HCT116 (cell line): ENCODE measurements at regions not wholly inside any gene's neighbourhood (a gene's known extent, or its start where the extent isn't known, plus 50 kb on each side); places are given as distances from the start of the nearest gene placed in this dataset.
A peak's percentile ranks its signal among the peaks of the same experiment; 100 is the strongest.

Experiments
- ATAC-seq: fragments of 200-7000 bp; cut with Tn5 transposase; 2 replicates; pipeline ENCODE4 v1.9.1; 2020; ENCODE audit warnings: mild to moderate bottlenecking, moderate library complexity
- BruUV-seq: library from RNA; stranded (reverse); fragments of 400-500 nt; replicated peaks from 2 replicates; lab custom pipeline; 2021; lab: Mats Ljungman, UMichigan
- CTCF ChIA-PET: fragments of 300-600 bp; sonication (Branson Sonifier 250); formaldehyde crosslinking; loops from one replicate; lab custom pipeline; 2021; ENCODE audit warnings: antibody characterized with exemption; lab: Charles Lee
- POLR2A ChIA-PET: fragments of 300-600, 350-600 bp; sonication (Branson Sonifier 250); formaldehyde crosslinking; loops from one replicate; lab custom pipeline; 2021; ENCODE audit warnings: antibody characterized with exemption; lab: Charles Lee
- RAD21 ChIA-PET, 2 experiments: fragments of 300-600 bp; sonication (Branson Sonifier 250); formaldehyde crosslinking; loops; one replicate each; lab custom pipeline; 2023; ENCODE audit warnings: low total read pairs in 2 of 2; ENCODE audit not compliant: uncharacterized antibody in 2 of 2, unreplicated experiment in 2 of 2, low non-redundant PET in 1 of 2; lab: Charles Lee
- DNase-seq: peaks from one replicate; pipeline ENCODE4 v3.0.0-alpha.2; 2010; ENCODE audit warnings: low read depth, low spot score
- H2AFZ ChIP-seq: fragments of 200-600 bp; shearing (Covaris generic), sonication (generic); 2 replicates; pipeline ENCODE4 v1.6.1; 2017; ENCODE audit warnings: low read depth, mixed run types, mixed read lengths, antibody characterized with exemption, low read length; ENCODE audit not compliant: poor library complexity, severe bottlenecking
- H3K27ac ChIP-seq: 2 replicates; pipeline ENCODE4 v1.5.1; 2012; ENCODE audit warnings: low read depth, low read length
- H3K27me3 ChIP-seq: fragments of 200-600 bp; sonication (generic); 2 replicates; pipeline ENCODE4 v1.6.1; 2016; ENCODE audit warnings: mixed run types, low read length, mixed read lengths; ENCODE audit not compliant: insufficient read depth
- H3K36me3 ChIP-seq, 2 experiments: fragments of 200-500 bp in 1 of 2; fragments of 200-600 bp in 1 of 2; sonication (Bioruptor generic) in 1 of 2; sonication (generic) in 1 of 2; 2 replicates each; pipeline versions ENCODE4 v1.5.1 to v1.6.1; 2014 to 2016; ENCODE audit warnings: low read length in 2 of 2, inconsistent platforms in 1 of 2, mixed read lengths in 1 of 2, mixed run types in 1 of 2; ENCODE audit not compliant: insufficient read depth in 2 of 2, control insufficient read depth in 1 of 2
- H3K4me1 ChIP-seq, 2 experiments: fragments of 200-600 bp in 1 of 2; sonication (generic) in 1 of 2; 2 replicates each; pipeline versions ENCODE4 v1.5.1 to v1.6.1; 2012 to 2017; ENCODE audit warnings: low read length in 2 of 2, inconsistent platforms in 1 of 2, mild to moderate bottlenecking in 1 of 2, mixed read lengths in 1 of 2, mixed run types in 1 of 2, moderate library complexity in 1 of 2; ENCODE audit not compliant: insufficient read depth in 2 of 2, control insufficient read depth in 1 of 2
- H3K4me2 ChIP-seq: fragments of 200-600 bp; sonication (generic); 2 replicates; pipeline ENCODE4 v1.6.1; 2017; ENCODE audit warnings: mixed run types, low read length, mixed read lengths
- H3K4me3 ChIP-seq, 2 experiments: fragments of 200-600 bp in 1 of 2; sonication (generic) in 1 of 2; replicated peaks in 1 of 2; 2 replicates each; pipeline ENCODE4 v1.5.1; 2011 to 2016; ENCODE audit warnings: low read length in 2 of 2, control low read depth in 1 of 2, low read depth in 1 of 2, mild to moderate bottlenecking in 1 of 2, mixed read lengths in 1 of 2, mixed run types in 1 of 2
- H3K79me2 ChIP-seq: fragments of 200-600 bp; sonication (generic); 2 replicates; pipeline ENCODE4 v1.6.1; 2017; ENCODE audit warnings: mild to moderate bottlenecking, mixed run types, low read length, moderate library complexity, mixed read lengths; ENCODE audit not compliant: insufficient read depth
- H3K9ac ChIP-seq: fragments of 200-600 bp; sonication (generic); 2 replicates; pipeline ENCODE4 v1.6.1; 2016; ENCODE audit warnings: low read length, mixed read lengths
- H3K9me2 ChIP-seq: fragments of 200-600 bp; sonication (generic), shearing (Covaris generic); 2 replicates; pipeline ENCODE4 v1.6.1; 2017; ENCODE audit warnings: mixed run types, mild to moderate bottlenecking, moderate library complexity; ENCODE audit not compliant: insufficient read depth
- H3K9me3 ChIP-seq, 2 experiments: fragments of 200-500 bp in 1 of 2; fragments of 200-600 bp in 1 of 2; sonication (Bioruptor generic) in 1 of 2; sonication (generic) in 1 of 2; 2 replicates each; pipeline ENCODE4 v1.6.1; 2014 to 2017; ENCODE audit warnings: low read length in 2 of 2, mixed read lengths in 2 of 2, inconsistent platforms in 1 of 2, low read depth in 1 of 2, mild to moderate bottlenecking in 1 of 2, mixed run types in 1 of 2, moderate library complexity in 1 of 2; ENCODE audit not compliant: control insufficient read depth in 1 of 2, insufficient read depth in 1 of 2
- H4K20me1 ChIP-seq: fragments of 200-600 bp; sonication (generic), shearing (Covaris generic); 2 replicates; pipeline ENCODE4 v1.6.1; 2017; ENCODE audit warnings: mixed run types, mild to moderate bottlenecking, moderate library complexity; ENCODE audit not compliant: insufficient read depth
- CBX3 ChIP-seq: IDR thresholded peaks from 2 replicates; pipeline ENCODE4 v1.6.1; 2012; ENCODE audit warnings: low read depth
- CEBPB ChIP-seq: IDR thresholded peaks from 2 replicates; pipeline ENCODE4 v1.6.1; 2012; ENCODE audit warnings: low read depth
- EGR1 ChIP-seq: IDR thresholded peaks from 2 replicates; pipeline ENCODE4 v1.6.1; 2012; ENCODE audit warnings: low read depth
- ELF1 ChIP-seq: IDR thresholded peaks from 2 replicates; pipeline ENCODE4 v1.6.1; 2012; ENCODE audit warnings: low read depth, borderline replicate concordance
- EZH2 ChIP-seq: fragments of 200-600 bp; sonication (generic); IDR thresholded peaks from 2 replicates; pipeline ENCODE4 v1.6.1; 2017; ENCODE audit warnings: antibody characterized with exemption, mixed run types
- EZH2phosphoT487 ChIP-seq: fragments of 200-600 bp; IDR thresholded peaks from 2 replicates; pipeline ENCODE4 v1.6.1; 2018; ENCODE audit warnings: antibody characterized with exemption, borderline replicate concordance
- JUND ChIP-seq: IDR thresholded peaks from 2 replicates; pipeline ENCODE4 v1.6.1; 2012
- POLR2A ChIP-seq: IDR thresholded peaks from 2 replicates; pipeline ENCODE4 v1.7.0; 2011; ENCODE audit warnings: borderline replicate concordance; ENCODE audit not compliant: insufficient read depth, insufficient read length; ENCODE audit errors: extremely low read depth
- POLR2AphosphoS5 ChIP-seq: IDR thresholded peaks from 2 replicates; pipeline ENCODE4 v1.6.1; 2011; ENCODE audit warnings: mild to moderate bottlenecking, low read depth, low read length, moderate library complexity
- RAD21 ChIP-seq: IDR thresholded peaks from 2 replicates; pipeline ENCODE4 v1.6.1; 2012; ENCODE audit warnings: low read depth, mild to moderate bottlenecking
- SIN3A ChIP-seq: IDR thresholded peaks from 2 replicates; pipeline ENCODE4 v1.6.1; 2012; ENCODE audit warnings: low read depth
- SRF ChIP-seq: IDR thresholded peaks from 2 replicates; pipeline ENCODE4 v1.6.1; 2012; ENCODE audit warnings: low read depth
- YY1 ChIP-seq: IDR thresholded peaks from 2 replicates; pipeline ENCODE4 v1.6.1; 2011; ENCODE audit warnings: low read length, low read depth, moderate library complexity, mild to moderate bottlenecking; ENCODE audit not compliant: insufficient replicate concordance; ENCODE audit errors: extremely low read depth
- ZFX ChIP-seq: fragments of 450-650 bp; IDR thresholded peaks from 2 replicates; pipeline ENCODE4 v1.6.1; 2017
- ZNF274 ChIP-seq: fragments of 200-500 bp; sonication (Bioruptor generic); IDR thresholded peaks from 2 replicates; pipeline ENCODE4 v1.6.1; 2014; ENCODE audit warnings: mild to moderate bottlenecking, low read depth, low read length, inconsistent platforms
- intact Hi-C: fragments of 100-400 bp; cut with micrococcal nuclease; formaldehyde crosslinking; loops from 2 replicates; pipeline ENCODE4 v1.10.0; 2022
- TF ChIP-seq, protein P1 (sequence below): IDR thresholded peaks from 2 replicates; pipeline ENCODE4 v1.6.1; 2011; ENCODE audit warnings: mild to moderate bottlenecking, low read length, moderate library complexity; ENCODE audit not compliant: insufficient replicate concordance; ENCODE audit errors: extremely low read depth
- TF ChIP-seq, protein P2 (sequence below), 3 experiments: fragments of 200-600 bp in 1 of 3; sonication (generic) in 1 of 3; IDR thresholded peaks in 2 of 3; conservative IDR thresholded peaks in 1 of 3; 2 replicates each; pipeline ENCODE4 v1.5.1; 2012 to 2017; ENCODE audit warnings: low read depth in 2 of 3, low read length in 2 of 3, antibody characterized with exemption in 1 of 3, borderline replicate concordance in 1 of 3, control low read depth in 1 of 3, mild to moderate bottlenecking in 1 of 3, mixed read lengths in 1 of 3, mixed run types in 1 of 3, moderate library complexity in 1 of 3; ENCODE audit not compliant: insufficient read depth in 1 of 3
- TF ChIP-seq, protein P3 (sequence below): IDR thresholded peaks from 2 replicates; pipeline ENCODE4 v1.6.1; 2012
- TF ChIP-seq, protein P4 (sequence below): IDR thresholded peaks from 2 replicates; pipeline ENCODE4 v1.6.1; 2012
- TF ChIP-seq, protein P5 (sequence below): IDR thresholded peaks from 2 replicates; pipeline ENCODE4 v1.6.1; 2012; ENCODE audit warnings: low read depth

DNA sequence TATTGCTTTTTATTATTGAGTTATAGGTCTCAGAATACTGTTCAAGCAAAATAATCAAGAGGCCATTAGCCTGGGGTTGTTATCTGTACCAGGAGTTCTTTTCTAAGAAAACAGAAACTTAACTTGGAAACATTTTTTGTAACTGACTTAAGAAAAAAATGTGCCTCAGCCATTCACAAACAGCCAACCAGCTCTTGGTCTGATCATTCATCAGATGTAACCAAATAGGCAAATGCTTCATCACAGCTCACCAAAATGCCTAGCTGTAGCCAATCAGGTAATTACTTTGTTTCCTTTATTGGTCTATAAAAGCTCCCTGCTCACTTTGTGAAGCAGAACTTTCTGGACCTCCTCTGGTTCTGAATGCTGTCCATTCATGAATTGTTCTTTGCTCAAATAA lies 387.7 kb downstream of the FAT4 start:
- intact Hi-C loops, result no loop called here
- ChIA-PET CTCF (no interaction called here), POLR2A (no interaction called here), RAD21 (no interaction called here)
- H3K27me3 ChIP-seq, result no peaks in the 10 kb centered on the region
- H3K79me2 ChIP-seq, result no peaks in the 10 kb centered on the region
- DNase-seq (no peak), ATAC-seq (no peak)
- H3K4me3 ChIP-seq, result no peak overlapping the region
- no peak for TF ChIP-seq SIN3A
- TF ChIP-seq, protein P1, sequence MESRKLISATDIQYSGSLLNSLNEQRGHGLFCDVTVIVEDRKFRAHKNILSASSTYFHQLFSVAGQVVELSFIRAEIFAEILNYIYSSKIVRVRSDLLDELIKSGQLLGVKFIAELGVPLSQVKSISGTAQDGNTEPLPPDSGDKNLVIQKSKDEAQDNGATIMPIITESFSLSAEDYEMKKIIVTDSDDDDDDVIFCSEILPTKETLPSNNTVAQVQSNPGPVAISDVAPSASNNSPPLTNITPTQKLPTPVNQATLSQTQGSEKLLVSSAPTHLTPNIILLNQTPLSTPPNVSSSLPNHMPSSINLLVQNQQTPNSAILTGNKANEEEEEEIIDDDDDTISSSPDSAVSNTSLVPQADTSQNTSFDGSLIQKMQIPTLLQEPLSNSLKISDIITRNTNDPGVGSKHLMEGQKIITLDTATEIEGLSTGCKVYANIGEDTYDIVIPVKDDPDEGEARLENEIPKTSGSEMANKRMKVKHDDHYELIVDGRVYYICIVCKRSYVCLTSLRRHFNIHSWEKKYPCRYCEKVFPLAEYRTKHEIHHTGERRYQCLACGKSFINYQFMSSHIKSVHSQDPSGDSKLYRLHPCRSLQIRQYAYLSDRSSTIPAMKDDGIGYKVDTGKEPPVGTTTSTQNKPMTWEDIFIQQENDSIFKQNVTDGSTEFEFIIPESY, result no peak
- no peak for TF ChIP-seq ELF1
- TF ChIP-seq EZH2, result no peak
- no peak for TF ChIP-seq EZH2phosphoT487
- TF ChIP-seq, protein P2, sequence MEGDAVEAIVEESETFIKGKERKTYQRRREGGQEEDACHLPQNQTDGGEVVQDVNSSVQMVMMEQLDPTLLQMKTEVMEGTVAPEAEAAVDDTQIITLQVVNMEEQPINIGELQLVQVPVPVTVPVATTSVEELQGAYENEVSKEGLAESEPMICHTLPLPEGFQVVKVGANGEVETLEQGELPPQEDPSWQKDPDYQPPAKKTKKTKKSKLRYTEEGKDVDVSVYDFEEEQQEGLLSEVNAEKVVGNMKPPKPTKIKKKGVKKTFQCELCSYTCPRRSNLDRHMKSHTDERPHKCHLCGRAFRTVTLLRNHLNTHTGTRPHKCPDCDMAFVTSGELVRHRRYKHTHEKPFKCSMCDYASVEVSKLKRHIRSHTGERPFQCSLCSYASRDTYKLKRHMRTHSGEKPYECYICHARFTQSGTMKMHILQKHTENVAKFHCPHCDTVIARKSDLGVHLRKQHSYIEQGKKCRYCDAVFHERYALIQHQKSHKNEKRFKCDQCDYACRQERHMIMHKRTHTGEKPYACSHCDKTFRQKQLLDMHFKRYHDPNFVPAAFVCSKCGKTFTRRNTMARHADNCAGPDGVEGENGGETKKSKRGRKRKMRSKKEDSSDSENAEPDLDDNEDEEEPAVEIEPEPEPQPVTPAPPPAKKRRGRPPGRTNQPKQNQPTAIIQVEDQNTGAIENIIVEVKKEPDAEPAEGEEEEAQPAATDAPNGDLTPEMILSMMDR (IDR thresholded peaks at IDR 0.05 in 2 of 3, conservative IDR thresholded peaks at IDR 0.05 in 1 of 3; ENCODE audit: borderline replicate concordance in 1 of 3, insufficient read depth in 1 of 3, low read depth in 2 of 3, low read length in 2 of 3), result no peak
- TF ChIP-seq, protein P3, sequence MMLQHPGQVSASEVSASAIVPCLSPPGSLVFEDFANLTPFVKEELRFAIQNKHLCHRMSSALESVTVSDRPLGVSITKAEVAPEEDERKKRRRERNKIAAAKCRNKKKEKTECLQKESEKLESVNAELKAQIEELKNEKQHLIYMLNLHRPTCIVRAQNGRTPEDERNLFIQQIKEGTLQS, result no peak
- no peak for TF ChIP-seq CEBPB
- TF ChIP-seq RAD21, result no peak
- TF ChIP-seq CBX3, result no peak
- no peak for TF ChIP-seq POLR2AphosphoS5
- no peak for TF ChIP-seq EGR1
- TF ChIP-seq ZNF274, result no peak
- no peak for TF ChIP-seq POLR2A
- TF ChIP-seq, protein P4, sequence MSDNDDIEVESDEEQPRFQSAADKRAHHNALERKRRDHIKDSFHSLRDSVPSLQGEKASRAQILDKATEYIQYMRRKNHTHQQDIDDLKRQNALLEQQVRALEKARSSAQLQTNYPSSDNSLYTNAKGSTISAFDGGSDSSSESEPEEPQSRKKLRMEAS, result no peak
- TF ChIP-seq, protein P5, sequence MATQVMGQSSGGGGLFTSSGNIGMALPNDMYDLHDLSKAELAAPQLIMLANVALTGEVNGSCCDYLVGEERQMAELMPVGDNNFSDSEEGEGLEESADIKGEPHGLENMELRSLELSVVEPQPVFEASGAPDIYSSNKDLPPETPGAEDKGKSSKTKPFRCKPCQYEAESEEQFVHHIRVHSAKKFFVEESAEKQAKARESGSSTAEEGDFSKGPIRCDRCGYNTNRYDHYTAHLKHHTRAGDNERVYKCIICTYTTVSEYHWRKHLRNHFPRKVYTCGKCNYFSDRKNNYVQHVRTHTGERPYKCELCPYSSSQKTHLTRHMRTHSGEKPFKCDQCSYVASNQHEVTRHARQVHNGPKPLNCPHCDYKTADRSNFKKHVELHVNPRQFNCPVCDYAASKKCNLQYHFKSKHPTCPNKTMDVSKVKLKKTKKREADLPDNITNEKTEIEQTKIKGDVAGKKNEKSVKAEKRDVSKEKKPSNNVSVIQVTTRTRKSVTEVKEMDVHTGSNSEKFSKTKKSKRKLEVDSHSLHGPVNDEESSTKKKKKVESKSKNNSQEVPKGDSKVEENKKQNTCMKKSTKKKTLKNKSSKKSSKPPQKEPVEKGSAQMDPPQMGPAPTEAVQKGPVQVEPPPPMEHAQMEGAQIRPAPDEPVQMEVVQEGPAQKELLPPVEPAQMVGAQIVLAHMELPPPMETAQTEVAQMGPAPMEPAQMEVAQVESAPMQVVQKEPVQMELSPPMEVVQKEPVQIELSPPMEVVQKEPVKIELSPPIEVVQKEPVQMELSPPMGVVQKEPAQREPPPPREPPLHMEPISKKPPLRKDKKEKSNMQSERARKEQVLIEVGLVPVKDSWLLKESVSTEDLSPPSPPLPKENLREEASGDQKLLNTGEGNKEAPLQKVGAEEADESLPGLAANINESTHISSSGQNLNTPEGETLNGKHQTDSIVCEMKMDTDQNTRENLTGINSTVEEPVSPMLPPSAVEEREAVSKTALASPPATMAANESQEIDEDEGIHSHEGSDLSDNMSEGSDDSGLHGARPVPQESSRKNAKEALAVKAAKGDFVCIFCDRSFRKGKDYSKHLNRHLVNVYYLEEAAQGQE, result no peak
- no peak for TF ChIP-seq SRF
- no peak for TF ChIP-seq YY1
- no peak for TF ChIP-seq JUND
- TF ChIP-seq ZFX, result no peak
- H3K9ac ChIP-seq, result no peak overlapping the region
- H3K9me3 ChIP-seq, result no peaks in the 10 kb centered on the region
- 0 out of 4 replicates have a peak, but pooled peaks cover 0 to 2% of the 10 kb centered on the region in 2 experiments for H3K4me1 ChIP-seq
- no peaks in the 10 kb centered on the region for H3K36me3 ChIP-seq
- BruUV-seq, result no TSS peak
- peak overlapping the region; percentile 71 for H2AFZ ChIP-seq
- no peaks in the 10 kb centered on the region for H4K20me1 ChIP-seq
- H3K9me2 ChIP-seq, result no peaks in the 10 kb centered on the region
- no peak overlapping the region for H3K4me2 ChIP-seq
- H3K27ac ChIP-seq, result no peak overlapping the region
